Parathyroid adenoma (tissue), 2 donors: ENCODE measurements at regions not wholly inside any gene's neighbourhood (a gene's known extent, or its start where the extent isn't known, plus 50 kb on each side); places are given as distances from the start of the nearest gene placed in this dataset.

Experiments
- H2AFZ ChIP-seq: fragments of 300-600 bp; sonication (generic); one replicate; pipeline ENCODE4 v1.7.0; 2017; ENCODE audit warnings: antibody characterized with exemption, mild to moderate bottlenecking
- H3K27ac ChIP-seq: fragments of 300-600 bp; sonication (generic); one replicate; pipeline ENCODE4 v1.7.0; 2017
- H3K27me3 ChIP-seq: fragments of 300-600 bp; sonication (generic); one replicate; pipeline ENCODE4 v1.7.0; 2017; ENCODE audit warnings: low read length; ENCODE audit not compliant: control insufficient read depth, insufficient read depth
- H3K36me3 ChIP-seq: fragments of 300-600 bp; sonication (generic); one replicate; pipeline ENCODE4 v1.7.0; 2017; ENCODE audit warnings: low read length; ENCODE audit not compliant: control insufficient read depth, insufficient read depth
- H3K4me1 ChIP-seq: fragments of 300-600 bp; sonication (generic); one replicate; pipeline ENCODE4 v1.7.0; 2017; ENCODE audit warnings: control low read depth
- H3K4me2 ChIP-seq: fragments of 300-600 bp; sonication (generic); one replicate; pipeline ENCODE4 v1.7.0; 2017; ENCODE audit warnings: low read length
- H3K4me3 ChIP-seq: fragments of 300-600 bp; sonication (generic); one replicate; pipeline ENCODE4 v1.7.0; 2017; ENCODE audit warnings: low read depth, low read length
- H3K79me2 ChIP-seq: fragments of 300-600 bp; sonication (generic); one replicate; pipeline ENCODE4 v1.7.0; 2017; ENCODE audit warnings: control low read depth
- H3K9ac ChIP-seq: fragments of 300-600 bp; sonication (generic); one replicate; pipeline ENCODE4 v1.7.0; 2017; ENCODE audit warnings: mild to moderate bottlenecking
- H3K9me3 ChIP-seq: fragments of 300-600 bp; sonication (generic); one replicate; pipeline ENCODE4 v1.7.0; 2017; ENCODE audit warnings: low read length; ENCODE audit not compliant: control insufficient read depth
- TF ChIP-seq, protein P1 (sequence below): fragments of 300-600 bp; sonication (generic); IDR thresholded peaks from one replicate; pipeline ENCODE4 v1.7.0; 2017; ENCODE audit warnings: antibody characterized with exemption, mild to moderate bottlenecking
- donor health status: primary hyperparathyroidism.

DNA sequence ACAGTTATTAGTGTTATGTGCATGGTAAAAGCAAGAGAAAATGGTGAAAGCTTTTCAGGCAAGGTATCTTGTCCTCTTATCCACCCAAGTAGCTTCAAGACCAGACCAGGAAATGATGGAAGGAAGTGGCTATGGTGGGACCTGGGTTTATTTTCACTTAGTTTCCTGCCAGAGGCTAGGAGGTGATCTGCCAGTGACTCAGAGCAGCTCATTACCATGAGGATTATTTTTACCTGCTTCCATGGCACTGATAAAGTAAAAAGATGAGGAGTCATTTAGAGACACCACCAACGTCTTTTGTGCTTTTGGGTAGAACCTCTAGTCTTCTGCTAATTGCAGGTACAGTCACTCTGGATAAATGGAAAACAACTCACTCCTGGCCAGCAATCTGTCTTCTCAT, 339.9 kb upstream of the KIRREL3 start:
- no peaks in the 10 kb centered on the region for H3K4me1 ChIP-seq
- H3K9ac ChIP-seq, result no peak overlapping the region
- no peak overlapping the region for H3K27ac ChIP-seq
- no peak overlapping the region for H3K4me2 ChIP-seq
- TF ChIP-seq, protein P1, sequence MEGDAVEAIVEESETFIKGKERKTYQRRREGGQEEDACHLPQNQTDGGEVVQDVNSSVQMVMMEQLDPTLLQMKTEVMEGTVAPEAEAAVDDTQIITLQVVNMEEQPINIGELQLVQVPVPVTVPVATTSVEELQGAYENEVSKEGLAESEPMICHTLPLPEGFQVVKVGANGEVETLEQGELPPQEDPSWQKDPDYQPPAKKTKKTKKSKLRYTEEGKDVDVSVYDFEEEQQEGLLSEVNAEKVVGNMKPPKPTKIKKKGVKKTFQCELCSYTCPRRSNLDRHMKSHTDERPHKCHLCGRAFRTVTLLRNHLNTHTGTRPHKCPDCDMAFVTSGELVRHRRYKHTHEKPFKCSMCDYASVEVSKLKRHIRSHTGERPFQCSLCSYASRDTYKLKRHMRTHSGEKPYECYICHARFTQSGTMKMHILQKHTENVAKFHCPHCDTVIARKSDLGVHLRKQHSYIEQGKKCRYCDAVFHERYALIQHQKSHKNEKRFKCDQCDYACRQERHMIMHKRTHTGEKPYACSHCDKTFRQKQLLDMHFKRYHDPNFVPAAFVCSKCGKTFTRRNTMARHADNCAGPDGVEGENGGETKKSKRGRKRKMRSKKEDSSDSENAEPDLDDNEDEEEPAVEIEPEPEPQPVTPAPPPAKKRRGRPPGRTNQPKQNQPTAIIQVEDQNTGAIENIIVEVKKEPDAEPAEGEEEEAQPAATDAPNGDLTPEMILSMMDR, result no peak
- H3K79me2 ChIP-seq, result no peaks in the 10 kb centered on the region
- no peaks in the 10 kb centered on the region for H3K27me3 ChIP-seq
- H3K4me3 ChIP-seq, result no peak overlapping the region
- no peaks in the 10 kb centered on the region for H3K9me3 ChIP-seq
- no peaks in the 10 kb centered on the region for H3K36me3 ChIP-seq
- no peak overlapping the region for H2AFZ ChIP-seq

DNA sequence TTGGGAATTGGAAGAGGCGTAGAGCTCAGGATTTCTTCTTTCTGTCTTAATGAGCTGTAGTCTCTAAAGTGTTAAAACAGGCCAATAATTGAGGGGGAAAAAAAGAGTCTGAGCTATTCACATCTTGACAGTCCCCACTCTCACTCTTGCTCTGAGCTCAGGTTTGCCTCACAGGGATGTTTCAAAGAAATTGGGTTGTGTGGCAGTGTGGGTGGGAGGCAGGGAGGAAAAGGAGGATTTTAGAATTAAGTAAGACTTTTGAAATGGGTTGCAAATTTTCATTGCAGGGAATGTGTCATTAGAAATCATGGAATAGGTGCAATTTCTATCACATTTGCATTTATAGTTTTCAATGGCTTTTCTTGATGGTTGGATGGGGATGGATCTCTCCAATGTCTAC, 338.8 kb upstream of the KIRREL3 start:
- Histone ChIP-seq H3K4me3 (no peak overlapping the region), H3K27me3 (no peaks in the 10 kb centered on the region), H3K4me1 (no peaks in the 10 kb centered on the region), H3K27ac (no peak overlapping the region), H2AFZ (no peak overlapping the region), H3K9me3 (no peaks in the 10 kb centered on the region), H3K36me3 (no peaks in the 10 kb centered on the region), H3K4me2 (no peak overlapping the region), H3K9ac (no peak overlapping the region), H3K79me2 (no peaks in the 10 kb centered on the region)
- TF ChIP-seq, protein P1, result no peak

DNA sequence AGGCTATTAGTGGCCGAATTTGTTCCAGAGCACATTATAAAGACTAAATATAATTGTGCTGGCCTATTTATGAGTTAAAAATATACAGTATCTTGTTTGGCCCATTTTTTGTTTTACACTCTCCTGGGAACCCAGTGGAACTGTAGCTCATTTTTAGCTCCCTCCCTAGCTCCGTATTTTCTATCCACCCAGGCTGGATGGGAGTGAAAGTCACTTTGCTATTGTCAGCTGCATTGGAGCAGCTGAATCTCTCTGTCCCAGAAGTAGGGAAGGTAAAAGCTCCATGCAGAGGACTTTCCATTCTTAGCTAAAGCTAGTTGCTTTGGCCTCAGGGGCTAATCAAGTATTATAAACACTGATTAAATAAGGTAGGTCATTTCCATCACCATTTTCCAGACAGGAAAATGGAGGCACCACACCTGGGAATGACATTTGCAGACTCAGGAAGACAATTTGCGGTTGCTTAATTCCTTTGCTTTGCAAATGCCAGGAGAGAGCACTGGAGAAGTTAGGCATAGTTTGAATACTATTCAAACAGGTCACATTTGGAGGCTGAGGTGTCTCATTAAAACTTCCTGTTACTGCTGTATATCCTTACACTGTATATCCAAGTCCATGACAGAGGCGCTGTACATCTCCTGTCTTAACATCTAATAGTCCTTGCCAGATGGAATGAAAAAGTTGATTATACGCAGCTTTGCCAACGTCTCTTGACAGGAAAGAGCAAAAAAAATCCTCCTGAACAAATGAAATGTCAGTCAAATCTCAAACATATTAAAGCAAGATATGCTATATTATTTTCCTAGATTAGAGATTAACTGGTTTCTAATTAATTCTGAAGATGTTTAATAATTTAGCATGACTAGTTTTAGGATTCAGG, 338.1 kb upstream of the KIRREL3 start:
- Histone ChIP-seq H3K27me3 (no peaks in the 10 kb centered on the region), H3K4me1 (no peaks in the 10 kb centered on the region), H3K27ac (no peak overlapping the region), H2AFZ (no peak overlapping the region), H3K4me3 (no peak overlapping the region), H3K79me2 (no peaks in the 10 kb centered on the region), H3K4me2 (no peak overlapping the region), H3K36me3 (no peaks in the 10 kb centered on the region), H3K9ac (no peak overlapping the region), H3K9me3 (no peaks in the 10 kb centered on the region)
- TF ChIP-seq, protein P1, result no peak

DNA sequence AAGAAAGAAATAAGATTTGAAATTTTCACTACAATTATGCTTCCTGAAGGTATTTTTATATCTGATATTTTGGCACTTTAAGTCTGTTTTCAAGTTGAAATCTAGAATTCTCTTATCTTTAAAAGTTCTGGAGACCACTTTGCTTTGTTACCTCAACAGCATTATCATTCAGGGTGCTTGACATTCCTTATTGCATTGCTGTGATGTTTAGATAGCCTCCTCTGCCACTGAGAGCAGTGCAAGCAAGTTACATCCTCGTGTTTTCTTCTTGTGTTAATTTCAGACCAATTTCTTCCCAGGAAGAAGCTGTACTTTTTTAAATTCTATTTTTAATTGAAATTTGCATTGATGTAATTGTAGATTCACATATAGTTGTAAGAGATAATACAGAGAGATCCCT, 333.9 kb upstream of the KIRREL3 start:
- H3K27ac ChIP-seq, result no peak overlapping the region
- no peaks in the 10 kb centered on the region for H3K9me3 ChIP-seq
- H3K9ac ChIP-seq, result no peak overlapping the region
- no peaks in the 10 kb centered on the region for H3K79me2 ChIP-seq
- H3K4me3 ChIP-seq, result no peak overlapping the region
- H3K4me2 ChIP-seq, result no peak overlapping the region
- no peaks in the 10 kb centered on the region for H3K4me1 ChIP-seq
- no peak overlapping the region for H2AFZ ChIP-seq
- H3K36me3 ChIP-seq, result no peaks in the 10 kb centered on the region
- H3K27me3 ChIP-seq, result no peaks in the 10 kb centered on the region
- TF ChIP-seq, protein P1, result no peak

DNA sequence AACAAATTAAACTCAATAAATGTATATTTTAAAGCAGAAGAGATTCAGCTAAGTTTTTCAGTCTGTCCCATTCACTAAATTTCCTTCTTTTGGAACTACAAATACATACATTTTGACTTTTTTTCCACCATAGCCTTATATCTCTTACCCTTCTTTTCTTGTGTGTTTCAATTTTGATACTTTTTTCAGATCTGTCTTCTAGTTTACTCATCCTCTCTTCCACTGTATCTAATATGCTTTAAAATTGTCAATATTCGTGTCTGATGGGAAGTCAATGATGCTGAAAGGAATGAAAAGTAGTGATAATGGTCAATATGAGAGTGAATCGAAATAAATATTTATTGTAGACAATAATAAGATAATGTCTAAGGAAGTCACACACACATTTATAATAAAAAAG, 332.3 kb upstream of the KIRREL3 start:
- no peaks in the 10 kb centered on the region for H3K27me3 ChIP-seq
- H3K4me3 ChIP-seq, result no peak overlapping the region
- no peak overlapping the region for H3K9ac ChIP-seq
- no peaks in the 10 kb centered on the region for H3K4me1 ChIP-seq
- H3K36me3 ChIP-seq, result no peaks in the 10 kb centered on the region
- no peak overlapping the region for H3K4me2 ChIP-seq
- H3K79me2 ChIP-seq, result no peaks in the 10 kb centered on the region
- TF ChIP-seq, protein P1, result no peak
- no peak overlapping the region for H2AFZ ChIP-seq
- H3K27ac ChIP-seq, result no peak overlapping the region
- H3K9me3 ChIP-seq, result no peaks in the 10 kb centered on the region
